ENCODE measurements at regions not wholly inside any gene's neighbourhood (a gene's known extent, or its start where the extent isn't known, plus 50 kb on each side); places are given as distances from the start of the nearest gene placed in this dataset.

DNA sequence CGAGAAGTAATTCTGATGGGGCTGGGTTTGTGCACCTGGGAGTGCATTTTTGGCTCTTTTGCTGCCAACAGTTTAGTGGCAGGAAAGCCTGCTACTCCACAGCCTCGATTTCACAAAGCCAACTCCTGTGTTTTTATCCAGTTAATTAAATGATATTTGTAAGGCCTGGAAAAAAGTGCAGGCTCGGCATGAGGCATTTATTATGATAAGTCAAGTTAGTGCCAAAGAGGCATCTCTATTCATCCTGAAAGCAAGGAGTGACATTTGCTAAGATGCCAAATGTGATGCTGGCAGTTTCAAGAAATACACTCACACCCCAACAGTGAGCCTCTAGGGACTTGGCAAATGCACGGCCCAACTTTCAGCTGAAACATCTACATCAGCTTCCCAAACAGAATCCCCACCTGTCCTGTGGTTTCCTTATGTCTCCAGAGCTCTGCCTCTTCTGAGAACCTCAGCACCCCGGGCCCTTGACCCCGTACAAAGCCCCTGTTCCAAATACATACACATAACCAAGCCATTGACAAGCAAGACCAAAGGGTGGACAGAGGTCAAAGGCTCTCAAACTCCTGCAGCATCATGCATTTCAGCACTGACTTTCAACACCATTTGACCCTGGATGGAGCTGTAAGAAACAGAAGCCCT lies 955.1 kb upstream of the TMEM132C start:
- CTCF ChIA-PET = no interaction called here
- BruUV-seq (replicated peaks) = no TSS peak
- Histone ChIP-seq H3K36me3 (ENCODE audit: low read depth, low read length) (no peaks in the 10 kb centered on the region), H2AFZ (ENCODE audit: low read length) (no peak overlapping the region), H4K20me1 (ENCODE audit: low read length) (no peaks in the 10 kb centered on the region), H3K4me3 (ENCODE audit: low read length) (no peak overlapping the region), H3F3A (ENCODE audit: low read length, unreplicated experiment) (no peaks in the 10 kb centered on the region), H3K9ac (ENCODE audit: low read length) (no peak overlapping the region), H3K27ac (ENCODE audit: low read length) (no peak overlapping the region), H3K4me1 (ENCODE audit: insufficient read depth, low read length) (peaks cover 6% of the 10 kb centered on the region), H3K9me2 (replicated peaks; ENCODE audit: low read length) (no peaks in the 10 kb centered on the region), H3K4me2 (ENCODE audit: low read length) (no peak overlapping the region), H3K79me2 (ENCODE audit: low read length) (no peaks in the 10 kb centered on the region), H3K9me3 (ENCODE audit: low read length) (no peaks in the 10 kb centered on the region), H3K27me3 (ENCODE audit: low read length) (no peaks in the 10 kb centered on the region)
- DNase-seq = no peak
- intact Hi-C loops (cut with micrococcal nuclease) = no loop called here
- TF ChIP-seq EZH2 (IDR thresholded peaks at IDR 0.05; ENCODE audit: low read length, unreplicated experiment) (no peak), EZH2phosphoT487 (IDR thresholded peaks at IDR 0.05; ENCODE audit: borderline replicate concordance, low read length) (no peak), CTCF (conservative IDR thresholded peaks at IDR 0.05; ENCODE audit: low read depth, low read length) (no peak)
- no peak for ATAC-seq
- POLR2A ChIA-PET (ENCODE audit: unreplicated experiment) = no interaction called here

- H3K9ac ChIP-seq (ENCODE audit: low read length) = no peak overlapping the region
- no peaks in the 10 kb centered on the region for H3K27me3 ChIP-seq (ENCODE audit: low read length)
- no peak overlapping the region for H3K4me3 ChIP-seq (ENCODE audit: low read length)
- ChIA-PET POLR2A (ENCODE audit: unreplicated experiment) (no interaction called here), CTCF (interaction anchor here (0.7 kb wide), 1 partner anchor 38 kb away, joined by 3 read pairs; no protein-coding TSS in a partner anchor)
- TF ChIP-seq EZH2phosphoT487 (IDR thresholded peaks at IDR 0.05; ENCODE audit: borderline replicate concordance, low read length) (no peak), CTCF (conservative IDR thresholded peaks at IDR 0.05; ENCODE audit: low read depth, low read length) (no peak)
- H3F3A ChIP-seq (ENCODE audit: low read length, unreplicated experiment) = no peaks in the 10 kb centered on the region
- intact Hi-C loops (cut with micrococcal nuclease) = no loop called here
- peaks cover 7% of the 10 kb centered on the region; the same call in 1 of the 2 replicates for H3K4me1 ChIP-seq (ENCODE audit: insufficient read depth, low read length)
- H3K79me2 ChIP-seq (ENCODE audit: low read length) = no peaks in the 10 kb centered on the region
- no TSS peak for BruUV-seq (replicated peaks)
- no peak for DNase-seq
- no peaks in the 10 kb centered on the region for H3K9me3 ChIP-seq (ENCODE audit: low read length)
- H3K4me2 ChIP-seq (ENCODE audit: low read length) = no peak overlapping the region
- H2AFZ ChIP-seq (ENCODE audit: low read length) = no peak overlapping the region
- no peaks in the 10 kb centered on the region for H4K20me1 ChIP-seq (ENCODE audit: low read length)
- no peak for ATAC-seq
- no peak overlapping the region for H3K27ac ChIP-seq (ENCODE audit: low read length)
- H3K36me3 ChIP-seq (ENCODE audit: low read depth, low read length) = no peaks in the 10 kb centered on the region
- no peaks in the 10 kb centered on the region for H3K9me2 ChIP-seq (replicated peaks; ENCODE audit: low read length)
These were observed 942.3 kb upstream of the TMEM132C start for GRCh38 chr12:127324681-127325080.

DNA sequence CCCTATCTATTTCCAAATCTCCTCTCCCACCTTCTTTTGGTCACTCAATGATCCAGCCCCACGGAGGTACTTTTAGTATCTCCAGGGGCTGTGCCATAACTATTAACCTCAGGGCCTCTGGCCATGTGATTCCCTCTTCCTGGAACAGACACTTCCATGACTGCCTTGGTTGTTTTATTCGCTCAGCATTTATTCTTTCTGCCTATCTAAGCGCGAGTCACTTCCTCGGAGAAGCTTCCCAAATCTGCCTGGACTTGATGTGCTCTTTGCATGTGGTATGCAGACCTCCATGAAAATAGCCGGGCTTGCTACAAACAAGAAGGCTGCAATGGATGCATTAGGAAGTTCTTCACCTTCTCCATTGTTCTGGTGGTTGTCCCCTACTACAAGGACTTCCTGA lies 939.0 kb upstream of the TMEM132C start:
- no TSS peak for BruUV-seq (replicated peaks)
- DNase-seq = peak; percentile 39

More for the DNA sequence above, 939.0 kb upstream of the TMEM132C start:
- Histone ChIP-seq H3K4me2 (ENCODE audit: low read length) (no peak overlapping the region), H3K9ac (ENCODE audit: low read length) (no peak overlapping the region), H4K20me1 (ENCODE audit: low read length) (no peaks in the 10 kb centered on the region), H3K9me3 (ENCODE audit: low read length) (no peaks in the 10 kb centered on the region), H3K9me2 (replicated peaks; ENCODE audit: low read length) (no peaks in the 10 kb centered on the region), H3F3A (ENCODE audit: low read length, unreplicated experiment) (no peaks in the 10 kb centered on the region), H3K36me3 (ENCODE audit: low read depth, low read length) (no peaks in the 10 kb centered on the region), H3K27me3 (ENCODE audit: low read length) (no peaks in the 10 kb centered on the region), H3K4me3 (ENCODE audit: low read length) (no peak overlapping the region), H3K27ac (ENCODE audit: low read length) (no peak overlapping the region), H3K79me2 (ENCODE audit: low read length) (no peaks in the 10 kb centered on the region), H3K4me1 (ENCODE audit: insufficient read depth, low read length) (peaks cover 7% of the 10 kb centered on the region; the same call in 1 of the 2 replicates), H2AFZ (ENCODE audit: low read length) (peak overlapping the region; percentile 8; the same call in 1 of the 2 replicates)
- ATAC-seq = peak; percentile 49
- intact Hi-C loops (cut with micrococcal nuclease) = no loop called here
- CTCF ChIA-PET = no interaction called here
- POLR2A ChIA-PET (ENCODE audit: unreplicated experiment) = no interaction called here
- no peak for TF ChIP-seq EZH2 (IDR thresholded peaks at IDR 0.05; ENCODE audit: low read length, unreplicated experiment)
- no peak for TF ChIP-seq EZH2phosphoT487 (IDR thresholded peaks at IDR 0.05; ENCODE audit: borderline replicate concordance, low read length)
- TF ChIP-seq CTCF (conservative IDR thresholded peaks at IDR 0.05; ENCODE audit: low read depth, low read length) = no peak

Data from PC-3 (cell line).